Neural cell (in vitro differentiated cells): ENCODE measurements at regions not wholly inside any gene's neighbourhood (a gene's known extent, or its start where the extent isn't known, plus 50 kb on each side); places are given as distances from the start of the nearest gene placed in this dataset.

Source experiments
- H2AFZ ChIP-seq: fragments of 200-600, 300-800 bp; sonication (generic), shearing (Covaris generic); 2 replicates; pipeline ENCODE4 v1.6.0; 2014; ENCODE audit warnings: low read depth, mild to moderate bottlenecking, antibody characterized with exemption, low read length, moderate library complexity
- H3F3A ChIP-seq: fragments of 200-600 bp; shearing (Covaris generic); 2 replicates; pipeline ENCODE4 v1.6.1; 2016; ENCODE audit warnings: mild to moderate bottlenecking, moderate library complexity, mixed read lengths, antibody characterized with exemption, low read length; ENCODE audit not compliant: insufficient read depth, poor library complexity, severe bottlenecking
- H3K27ac ChIP-seq: fragments of 200-600, 300-800 bp; sonication (generic), shearing (Covaris generic); 2 replicates; pipeline ENCODE4 v1.5.1; 2014; ENCODE audit warnings: mild to moderate bottlenecking, low read length, moderate library complexity
- H3K27me3 ChIP-seq: fragments of 300-800, 200-600 bp; sonication (generic), shearing (Covaris generic); 2 replicates; pipeline ENCODE4 v1.6.0; 2014; ENCODE audit warnings: mild to moderate bottlenecking, low read depth, low read length, moderate library complexity; ENCODE audit not compliant: insufficient read depth
- H3K36me3 ChIP-seq: fragments of 300-800, 200-600 bp; sonication (generic), shearing (Covaris generic); 2 replicates; pipeline ENCODE4 v1.5.1; 2014; ENCODE audit warnings: mild to moderate bottlenecking, antibody characterized with exemption, low read length, moderate library complexity; ENCODE audit not compliant: insufficient read depth
- H3K4me2 ChIP-seq: fragments of 300-800, 200-600 bp; sonication (generic), shearing (Covaris generic); 2 replicates; pipeline ENCODE4 v1.6.0; 2014; ENCODE audit warnings: mild to moderate bottlenecking, low read length
- H3K4me3 ChIP-seq: fragments of 300-800, 200-600 bp; sonication (generic), shearing (Covaris generic); 2 replicates; pipeline ENCODE4 v1.5.1; 2014; ENCODE audit warnings: mild to moderate bottlenecking, low read length, moderate library complexity
- H3K79me2 ChIP-seq: fragments of 200-600 bp; shearing (Covaris generic); replicated peaks from 2 replicates; pipeline ENCODE4 v1.6.0; 2014; ENCODE audit warnings: mild to moderate bottlenecking, low read length, moderate library complexity; ENCODE audit not compliant: insufficient read depth
- H3K9ac ChIP-seq: fragments of 300-800, 200-600 bp; sonication (generic), shearing (Covaris generic); 2 replicates; pipeline ENCODE4 v1.6.1; 2016; ENCODE audit warnings: mild to moderate bottlenecking, low read length, mixed read lengths
- H3K9me2 ChIP-seq: fragments of 200-600 bp; shearing (Covaris generic); 2 replicates; pipeline ENCODE4 v1.6.1; 2016; ENCODE audit warnings: mild to moderate bottlenecking, low read length, mixed read lengths; ENCODE audit not compliant: insufficient read depth
- H3K9me3 ChIP-seq: fragments of 200-600, 300-800 bp; sonication (generic), shearing (Covaris generic); 2 replicates; pipeline ENCODE4 v1.6.1; 2016; ENCODE audit warnings: mild to moderate bottlenecking, mixed run types, low read length, moderate library complexity, mixed read lengths
- H4K20me1 ChIP-seq: fragments of 200-600 bp; shearing (Covaris generic); 2 replicates; pipeline ENCODE4 v1.6.1; 2016; ENCODE audit warnings: mild to moderate bottlenecking, mixed run types; ENCODE audit not compliant: insufficient read depth
- EP300 ChIP-seq: fragments of 450-650 bp; conservative IDR thresholded peaks from 2 replicates; pipeline ENCODE4 v1.6.1; 2014; ENCODE audit warnings: antibody characterized with exemption, mild to moderate bottlenecking, moderate library complexity; ENCODE audit not compliant: poor library complexity, severe bottlenecking
- EZH2 ChIP-seq: fragments of 200-600, 300-800 bp; shearing (Covaris generic), sonication (generic); IDR thresholded peaks from 2 replicates; pipeline ENCODE4 v1.6.1; 2014; ENCODE audit warnings: antibody characterized with exemption, low read length, borderline replicate concordance, mild to moderate bottlenecking; ENCODE audit not compliant: insufficient read depth, poor library complexity, severe bottlenecking
- MXI1 ChIP-seq: fragments of 450-650 bp; conservative IDR thresholded peaks from 2 replicates; pipeline ENCODE4 v1.6.1; 2014; ENCODE audit warnings: antibody characterized with exemption, mild to moderate bottlenecking; ENCODE audit not compliant: poor library complexity, severe bottlenecking
- POLR2AphosphoS5 ChIP-seq: IDR thresholded peaks from 2 replicates; pipeline ENCODE4 v1.6.1; 2012
- RAD21 ChIP-seq: fragments of 450-650 bp; conservative IDR thresholded peaks from 2 replicates; pipeline ENCODE4 v1.6.1; 2014; ENCODE audit warnings: antibody characterized with exemption, mild to moderate bottlenecking, moderate library complexity
- SMC3 ChIP-seq: fragments of 450-650 bp; conservative IDR thresholded peaks from 2 replicates; pipeline ENCODE4 v1.6.1; 2014; ENCODE audit warnings: antibody characterized with exemption, mild to moderate bottlenecking, moderate library complexity; ENCODE audit not compliant: poor library complexity
- TAF1 ChIP-seq: IDR thresholded peaks from 2 replicates; pipeline ENCODE4 v1.6.1; 2012; ENCODE audit warnings: low read depth
- TF ChIP-seq, protein P1 (sequence below): fragments of 450-650 bp; IDR thresholded peaks from 2 replicates; pipeline ENCODE4 v1.5.1; 2014; ENCODE audit warnings: antibody characterized with exemption, mild to moderate bottlenecking, moderate library complexity; ENCODE audit not compliant: poor library complexity, severe bottlenecking
- TF ChIP-seq, protein P2 (sequence below): IDR thresholded peaks from 2 replicates; pipeline ENCODE4 v1.6.1; 2012; ENCODE audit warnings: borderline replicate concordance

DNA sequence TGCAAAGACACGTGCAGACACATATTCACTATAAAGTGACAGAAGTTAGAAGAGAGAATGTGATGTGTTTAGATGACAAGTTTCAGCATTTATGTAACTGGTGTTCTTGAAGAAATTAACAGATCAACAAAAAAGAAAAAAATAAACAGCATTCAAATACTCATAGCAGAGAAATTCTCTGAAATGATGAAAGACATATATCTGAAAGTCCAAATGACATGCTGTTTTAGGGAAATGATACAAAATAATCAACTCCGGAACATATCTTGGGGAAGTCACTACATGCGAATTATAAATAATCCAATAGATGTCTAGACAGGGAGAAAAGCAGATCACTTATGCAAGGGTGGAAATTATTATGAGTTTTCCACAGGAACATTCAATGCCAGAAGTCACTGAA lies 146.0 kb downstream of the SPANXN4 start:
- TF ChIP-seq SMC3 (no peak), TAF1 (no peak), POLR2AphosphoS5 (no peak), RAD21 (no peak), EP300 (no peak), MXI1 (no peak), EZH2 (no peak)
- TF ChIP-seq, protein P1, sequence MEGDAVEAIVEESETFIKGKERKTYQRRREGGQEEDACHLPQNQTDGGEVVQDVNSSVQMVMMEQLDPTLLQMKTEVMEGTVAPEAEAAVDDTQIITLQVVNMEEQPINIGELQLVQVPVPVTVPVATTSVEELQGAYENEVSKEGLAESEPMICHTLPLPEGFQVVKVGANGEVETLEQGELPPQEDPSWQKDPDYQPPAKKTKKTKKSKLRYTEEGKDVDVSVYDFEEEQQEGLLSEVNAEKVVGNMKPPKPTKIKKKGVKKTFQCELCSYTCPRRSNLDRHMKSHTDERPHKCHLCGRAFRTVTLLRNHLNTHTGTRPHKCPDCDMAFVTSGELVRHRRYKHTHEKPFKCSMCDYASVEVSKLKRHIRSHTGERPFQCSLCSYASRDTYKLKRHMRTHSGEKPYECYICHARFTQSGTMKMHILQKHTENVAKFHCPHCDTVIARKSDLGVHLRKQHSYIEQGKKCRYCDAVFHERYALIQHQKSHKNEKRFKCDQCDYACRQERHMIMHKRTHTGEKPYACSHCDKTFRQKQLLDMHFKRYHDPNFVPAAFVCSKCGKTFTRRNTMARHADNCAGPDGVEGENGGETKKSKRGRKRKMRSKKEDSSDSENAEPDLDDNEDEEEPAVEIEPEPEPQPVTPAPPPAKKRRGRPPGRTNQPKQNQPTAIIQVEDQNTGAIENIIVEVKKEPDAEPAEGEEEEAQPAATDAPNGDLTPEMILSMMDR: no peak
- TF ChIP-seq, protein P2, sequence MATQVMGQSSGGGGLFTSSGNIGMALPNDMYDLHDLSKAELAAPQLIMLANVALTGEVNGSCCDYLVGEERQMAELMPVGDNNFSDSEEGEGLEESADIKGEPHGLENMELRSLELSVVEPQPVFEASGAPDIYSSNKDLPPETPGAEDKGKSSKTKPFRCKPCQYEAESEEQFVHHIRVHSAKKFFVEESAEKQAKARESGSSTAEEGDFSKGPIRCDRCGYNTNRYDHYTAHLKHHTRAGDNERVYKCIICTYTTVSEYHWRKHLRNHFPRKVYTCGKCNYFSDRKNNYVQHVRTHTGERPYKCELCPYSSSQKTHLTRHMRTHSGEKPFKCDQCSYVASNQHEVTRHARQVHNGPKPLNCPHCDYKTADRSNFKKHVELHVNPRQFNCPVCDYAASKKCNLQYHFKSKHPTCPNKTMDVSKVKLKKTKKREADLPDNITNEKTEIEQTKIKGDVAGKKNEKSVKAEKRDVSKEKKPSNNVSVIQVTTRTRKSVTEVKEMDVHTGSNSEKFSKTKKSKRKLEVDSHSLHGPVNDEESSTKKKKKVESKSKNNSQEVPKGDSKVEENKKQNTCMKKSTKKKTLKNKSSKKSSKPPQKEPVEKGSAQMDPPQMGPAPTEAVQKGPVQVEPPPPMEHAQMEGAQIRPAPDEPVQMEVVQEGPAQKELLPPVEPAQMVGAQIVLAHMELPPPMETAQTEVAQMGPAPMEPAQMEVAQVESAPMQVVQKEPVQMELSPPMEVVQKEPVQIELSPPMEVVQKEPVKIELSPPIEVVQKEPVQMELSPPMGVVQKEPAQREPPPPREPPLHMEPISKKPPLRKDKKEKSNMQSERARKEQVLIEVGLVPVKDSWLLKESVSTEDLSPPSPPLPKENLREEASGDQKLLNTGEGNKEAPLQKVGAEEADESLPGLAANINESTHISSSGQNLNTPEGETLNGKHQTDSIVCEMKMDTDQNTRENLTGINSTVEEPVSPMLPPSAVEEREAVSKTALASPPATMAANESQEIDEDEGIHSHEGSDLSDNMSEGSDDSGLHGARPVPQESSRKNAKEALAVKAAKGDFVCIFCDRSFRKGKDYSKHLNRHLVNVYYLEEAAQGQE: no peak
- H3K27me3 ChIP-seq: no peaks in the 10 kb centered on the region
- H3K9me2 ChIP-seq: no peaks in the 10 kb centered on the region
- H4K20me1 ChIP-seq: no peaks in the 10 kb centered on the region
- H3K4me3 ChIP-seq: no peak overlapping the region
- no peak overlapping the region for H3K9ac ChIP-seq
- H2AFZ ChIP-seq: no peak overlapping the region
- H3K4me2 ChIP-seq: no peak overlapping the region
- H3K36me3 ChIP-seq: no peaks in the 10 kb centered on the region
- no peaks in the 10 kb centered on the region for H3F3A ChIP-seq
- H3K79me2 ChIP-seq: no peaks in the 10 kb centered on the region
- no peaks in the 10 kb centered on the region for H3K9me3 ChIP-seq
- no peak overlapping the region for H3K27ac ChIP-seq

DNA sequence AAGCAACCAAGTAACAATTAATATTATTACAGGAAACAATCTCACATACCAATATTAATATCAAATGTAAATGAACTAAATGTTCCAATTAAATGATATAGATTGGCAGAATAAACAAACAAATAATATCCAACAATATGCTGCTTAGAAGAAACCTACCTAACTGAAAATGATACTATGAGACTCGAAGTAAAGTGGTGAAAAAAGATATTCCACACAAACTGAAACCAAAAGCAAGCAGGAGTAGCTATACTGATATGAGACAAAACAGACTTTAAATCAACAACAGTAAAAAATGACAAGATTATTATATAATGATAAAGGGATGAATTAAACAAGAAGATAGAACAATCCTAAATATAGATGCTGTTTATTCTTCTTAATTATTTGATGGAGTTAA lies 140.1 kb downstream of the SPANXN4 start:
- H3K9me3 ChIP-seq: no peaks in the 10 kb centered on the region
- no peak overlapping the region for H3K9ac ChIP-seq

More for the DNA sequence above, 140.1 kb downstream of the SPANXN4 start:
- H3F3A ChIP-seq: no peaks in the 10 kb centered on the region
- H3K79me2 ChIP-seq: no peaks in the 10 kb centered on the region
- no peaks in the 10 kb centered on the region for H3K36me3 ChIP-seq
- H3K9me2 ChIP-seq: no peaks in the 10 kb centered on the region
- no peak for TF ChIP-seq EZH2
- TF ChIP-seq, protein P1: no peak
- no peak for TF ChIP-seq EP300
- no peak for TF ChIP-seq TAF1
- TF ChIP-seq RAD21: no peak
- TF ChIP-seq SMC3: no peak
- no peak for TF ChIP-seq MXI1
- no peak for TF ChIP-seq POLR2AphosphoS5
- TF ChIP-seq, protein P2: no peak
- no peak overlapping the region for H2AFZ ChIP-seq
- no peak overlapping the region for H3K4me3 ChIP-seq
- H3K27me3 ChIP-seq: no peaks in the 10 kb centered on the region
- H3K4me2 ChIP-seq: no peak overlapping the region
- H4K20me1 ChIP-seq: no peaks in the 10 kb centered on the region
- no peak overlapping the region for H3K27ac ChIP-seq
